ENCODE measurements at regions not wholly inside any gene's neighbourhood (a gene's known extent, or its start where the extent isn't known, plus 50 kb on each side); places are given as distances from the start of the nearest gene placed in this dataset.
"Not testable (repeated sequence)": the region's sequence is repeated elsewhere in the genome, so short reads cannot be mapped to it uniquely, and the experiment has no call there.

GRCh38 chr5:108495615-108496014 lies 113.7 kb upstream of the FBXL17 start:
- TF ChIP-seq SCRT1 (tag by site-specific recombination; IDR thresholded peaks at IDR 0.05; ENCODE audit: borderline replicate concordance) (peak; percentile 83; the same call in 1 of the 2 replicates), SCRT2 (tag by site-specific recombination; IDR thresholded peaks at IDR 0.05) (peak; percentile 88)
- POLR2A ChIA-PET; H3K9me3 ChIP-seq (ENCODE audit: control insufficient read depth, insufficient read depth, low read depth, low read length); H3K4me1 ChIP-seq (ENCODE audit: control insufficient read depth, insufficient read depth, low read length); H3K36me3 ChIP-seq (ENCODE audit: control insufficient read depth in 2 of 2, insufficient read depth in 1 of 2, low read length in 2 of 2); H3K27ac ChIP-seq (ENCODE audit: extremely low read depth, low read depth, low read length); H3K4me3 ChIP-seq (ENCODE audit: low read depth, low read length); CTCF ChIA-PET: not testable (repeated sequence)

GRCh38 chr5:108487951-108488350 lies 106.1 kb upstream of the FBXL17 start:
- POLR2A ChIA-PET: no interaction called here
- no peaks in the 10 kb centered on the region for H3K4me1 ChIP-seq (ENCODE audit: control insufficient read depth, insufficient read depth, low read length)
- no peak overlapping the region for H3K27ac ChIP-seq (ENCODE audit: extremely low read depth, low read depth, low read length)
- no peak overlapping the region for H3K4me3 ChIP-seq (ENCODE audit: low read depth, low read length)
- H3K9me3 ChIP-seq (ENCODE audit: control insufficient read depth, insufficient read depth, low read depth, low read length): no peaks in the 10 kb centered on the region
- H3K36me3 ChIP-seq (ENCODE audit: control insufficient read depth in 2 of 2, insufficient read depth in 1 of 2, low read length in 2 of 2): no peaks in the 10 kb centered on the region
- TF ChIP-seq ZNF404 (tag by site-specific recombination; IDR thresholded peaks at IDR 0.05) (no peak), KLF8 (tag by site-specific recombination; IDR thresholded peaks at IDR 0.05) (no peak), ZNF837 (tag by site-specific recombination; IDR thresholded peaks at IDR 0.05) (no peak), ZNF707 (tag by site-specific recombination; IDR thresholded peaks at IDR 0.05) (no peak), ZNF600 (tag by site-specific recombination; IDR thresholded peaks at IDR 0.05) (no peak)
- CTCF ChIA-PET: no interaction called here

GRCh38 chr5:108484035-108484434 lies 102.1 kb upstream of the FBXL17 start:
- Histone ChIP-seq H3K27ac (ENCODE audit: extremely low read depth, low read depth, low read length) (no peak overlapping the region), H3K36me3 (ENCODE audit: control insufficient read depth in 2 of 2, insufficient read depth in 1 of 2, low read length in 2 of 2) (no peaks in the 10 kb centered on the region), H3K4me3 (ENCODE audit: low read depth, low read length) (no peak overlapping the region), H3K4me1 (ENCODE audit: control insufficient read depth, insufficient read depth, low read length) (no peaks in the 10 kb centered on the region), H3K9me3 (ENCODE audit: control insufficient read depth, insufficient read depth, low read depth, low read length) (no peaks in the 10 kb centered on the region)
- CTCF ChIA-PET: no interaction called here
- POLR2A ChIA-PET: no interaction called here
- TF ChIP-seq REPIN1 (tag by site-specific recombination; IDR thresholded peaks at IDR 0.05; ENCODE audit: low read depth): no peak
- TF ChIP-seq GFI1B (tag by site-specific recombination; IDR thresholded peaks at IDR 0.05): no peak
- no peak for TF ChIP-seq ZNF18 (tag by site-specific recombination; IDR thresholded peaks at IDR 0.05)

- CTCF ChIA-PET: interaction anchor here (0.6 to 0.7 kb wide), 3 partner anchors 235 to 1459 kb away, joined by 3 to 4 read pairs (median 3); no protein-coding TSS in a partner anchor
- peak; percentile 68; the same call in 1 of the 2 replicates for TF ChIP-seq ZNF600 (tag by site-specific recombination; IDR thresholded peaks at IDR 0.05)
- TF ChIP-seq CTCF (tag by site-specific recombination; IDR thresholded peaks at IDR 0.05): 0 out of 2 replicates have a peak, but pooled peaks have one; percentile 28
- TF ChIP-seq KLF9 (tag by site-specific recombination; IDR thresholded peaks at IDR 0.05; ENCODE audit: low read depth): no peak
- no peak for TF ChIP-seq ZNF426 (tag by site-specific recombination; IDR thresholded peaks at IDR 0.05)
- no peak for TF ChIP-seq ZXDB (tag by site-specific recombination; IDR thresholded peaks at IDR 0.05)
- TF ChIP-seq PATZ1 (tag by site-specific recombination; IDR thresholded peaks at IDR 0.05): no peak
- TF ChIP-seq ZNF654 (tag by site-specific recombination; IDR thresholded peaks at IDR 0.05; ENCODE audit: low read depth): peak; percentile 56
- Histone ChIP-seq H3K9me3 (ENCODE audit: control insufficient read depth, insufficient read depth, low read depth, low read length) (no peaks in the 10 kb centered on the region), H3K36me3 (ENCODE audit: control insufficient read depth in 2 of 2, insufficient read depth in 1 of 2, low read length in 2 of 2) (no peaks in the 10 kb centered on the region), H3K4me3 (ENCODE audit: low read depth, low read length) (no peak overlapping the region), H3K4me1 (ENCODE audit: control insufficient read depth, insufficient read depth, low read length) (no peaks in the 10 kb centered on the region), H3K27ac (ENCODE audit: extremely low read depth, low read depth, low read length) (no peak overlapping the region)
- POLR2A ChIA-PET: no interaction called here
Measured at GRCh38 chr5:108481355-108481931, 99.5 kb upstream of the FBXL17 start.
